HepG2 (cell line): ENCODE measurements at regions not wholly inside any gene's neighbourhood (a gene's known extent, or its start where the extent isn't known, plus 50 kb on each side); places are given as distances from the start of the nearest gene placed in this dataset.
A peak's percentile ranks its signal among the peaks of the same experiment; 100 is the strongest.

ENCODE experiments used
- CBX2 ChIP-seq, 2 experiments: fragments of 200-600 bp in 1 of 2; sonication (generic); formaldehyde crosslinking in 1 of 2; IDR thresholded peaks; 2 replicates each; pipeline versions ENCODE4 v1.7.0 to v1.8.1; 2018 to 2022; ENCODE audit warnings: low read depth in 2 of 2, low read length in 1 of 2, mild to moderate bottlenecking in 1 of 2, missing genetic modification reagents in 1 of 2
- DR1 ChIP-seq: sonication (generic); formaldehyde crosslinking; IDR thresholded peaks from 2 replicates; pipeline ENCODE4 v1.8.0; 2021; ENCODE audit warnings: mild to moderate bottlenecking, missing genetic modification reagents, inconsistent platforms
- EP300 ChIP-seq, 3 experiments: sonication (generic) in 1 of 3; formaldehyde crosslinking in 1 of 3; IDR thresholded peaks; 2 replicates each; pipeline versions ENCODE4 v1.5.1 to v1.6.1; 2011 to 2020; ENCODE audit warnings: low read depth in 2 of 3, low read length in 2 of 3, borderline replicate concordance in 1 of 3, improper control_type of control experiment in 1 of 3, mild to moderate bottlenecking in 1 of 3, missing genetic modification reagents in 1 of 3, moderate library complexity in 1 of 3
- HIVEP1 ChIP-seq: sonication (generic); formaldehyde crosslinking; IDR thresholded peaks from 2 replicates; pipeline ENCODE4 v1.4.0; 2020; ENCODE audit warnings: mild to moderate bottlenecking, missing genetic modification reagents
- NR2F1 ChIP-seq, 2 experiments: fragments of 450-650 bp in 1 of 2; formaldehyde crosslinking in 1 of 2; IDR thresholded peaks; 2 replicates each; pipeline versions ENCODE4 v1.5.0 to v1.6.1; 2016 to 2020; ENCODE audit warnings: mild to moderate bottlenecking in 1 of 2, missing compliant biosample characterization in 1 of 2, missing genetic modification reagents in 1 of 2, moderate library complexity in 1 of 2
- PHF5A ChIP-seq: IDR thresholded peaks from one replicate; pipeline ENCODE4 v1.6.1; 2018; ENCODE audit warnings: low read depth, missing genetic modification reagents; ENCODE audit not compliant: unreplicated experiment
- SMAD9 ChIP-seq: sonication (generic); formaldehyde crosslinking; IDR thresholded peaks from 2 replicates; pipeline ENCODE4 v1.5.1; 2020; ENCODE audit warnings: mild to moderate bottlenecking, missing genetic modification reagents
- SP1 ChIP-seq, 2 experiments: fragments of 450-650 bp in 1 of 2; sonication (generic) in 1 of 2; formaldehyde crosslinking in 1 of 2; IDR thresholded peaks; 2 replicates each; pipeline versions ENCODE4 v1.4.0 to v1.6.1; 2016 to 2020; ENCODE audit warnings: missing genetic modification reagents in 1 of 2
- YEATS4 ChIP-seq: sonication (generic); formaldehyde crosslinking; IDR thresholded peaks from 2 replicates; pipeline ENCODE4 v1.4.0; 2020; ENCODE audit warnings: missing genetic modification reagents, borderline replicate concordance
- ZBTB38 ChIP-seq: sonication (generic); formaldehyde crosslinking; IDR thresholded peaks from 2 replicates; pipeline ENCODE4 v1.5.1; 2020; ENCODE audit warnings: mild to moderate bottlenecking, missing genetic modification reagents
- ZBTB42 ChIP-seq: sonication (generic); formaldehyde crosslinking; IDR thresholded peaks from 2 replicates; pipeline ENCODE4 v1.5.0; 2020; ENCODE audit warnings: mild to moderate bottlenecking, missing genetic modification reagents
- ZNF207 ChIP-seq: fragments of 450-650 bp; IDR thresholded peaks from 2 replicates; pipeline ENCODE4 v1.6.1; 2016; ENCODE audit warnings: antibody characterized with exemption, borderline replicate concordance
- ZNF446 ChIP-seq: sonication (generic); formaldehyde crosslinking; IDR thresholded peaks from 2 replicates; pipeline ENCODE4 v1.5.0; 2020; ENCODE audit warnings: mild to moderate bottlenecking, missing genetic modification reagents
- ZNF510 ChIP-seq: sonication (generic); formaldehyde crosslinking; IDR thresholded peaks from 2 replicates; pipeline ENCODE4 v1.4.0; 2020; ENCODE audit warnings: low read depth, mild to moderate bottlenecking, missing genetic modification reagents
- ZNF761 ChIP-seq: sonication (generic); formaldehyde crosslinking; conservative IDR thresholded peaks from 2 replicates; pipeline ENCODE4 v1.4.0; 2020; ENCODE audit warnings: mild to moderate bottlenecking, missing genetic modification reagents
- TF ChIP-seq, protein P1 (sequence below), 2 experiments: sonication (generic) in 1 of 2; formaldehyde crosslinking in 1 of 2; IDR thresholded peaks; 2 replicates each; pipeline versions ENCODE4 v1.4.0 to v1.6.1; 2016 to 2020; ENCODE audit warnings: borderline replicate concordance in 1 of 2, low read depth in 1 of 2, mild to moderate bottlenecking in 1 of 2, missing genetic modification reagents in 1 of 2
- TF ChIP-seq, protein P2 (sequence below): sonication (generic); formaldehyde crosslinking; IDR thresholded peaks from 2 replicates; pipeline ENCODE4 v1.4.0; 2020; ENCODE audit warnings: missing genetic modification reagents, mild to moderate bottlenecking, borderline replicate concordance
- TF ChIP-seq, protein P3 (sequence below): IDR thresholded peaks from 2 replicates; pipeline ENCODE4 v1.6.1; 2012; ENCODE audit warnings: inconsistent platforms
- TF ChIP-seq, protein P4 (sequence below): IDR thresholded peaks from 2 replicates; pipeline ENCODE4 v1.6.1; 2016; ENCODE audit warnings: missing biosample characterization, missing genetic modification reagents, low read depth

DNA sequence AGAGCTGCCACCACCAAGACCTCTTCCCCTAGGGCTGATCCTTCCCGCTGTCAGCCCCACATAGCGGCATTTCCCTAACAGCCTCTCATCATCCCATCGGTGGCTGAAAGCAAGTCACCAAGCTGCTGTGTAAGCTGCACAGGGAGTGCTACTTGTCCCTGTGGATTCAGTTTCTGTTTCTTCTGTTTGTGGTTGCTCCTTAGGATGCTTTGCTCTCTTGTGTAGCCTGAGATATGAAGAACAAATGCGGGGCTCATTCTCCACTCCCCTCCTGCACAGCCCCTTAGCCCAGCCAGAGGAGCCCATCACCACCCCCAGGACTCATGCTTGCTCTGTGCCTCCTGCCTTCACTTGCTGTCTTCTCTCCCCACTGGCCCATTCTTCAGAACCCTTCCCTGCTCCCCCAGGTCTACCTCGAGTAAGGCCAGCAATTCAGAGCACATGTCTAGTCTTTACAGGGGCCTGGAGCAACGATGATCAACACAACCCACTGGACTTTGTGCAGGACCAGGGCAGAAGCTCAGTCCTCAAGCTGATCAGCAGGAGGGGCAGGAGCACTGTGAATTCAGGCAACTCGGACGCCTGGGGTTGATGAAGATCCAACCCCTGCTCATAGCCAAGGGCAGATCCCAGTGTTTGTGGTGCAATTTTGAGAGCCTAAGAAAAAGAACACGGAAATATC, 82.6 kb upstream of the GALNT2 start (continued):
- no peak for TF ChIP-seq ZNF446 (CRISPR knock-in tag)
- no peak for TF ChIP-seq ZBTB42 (CRISPR knock-in tag)
- TF ChIP-seq, protein P1, sequence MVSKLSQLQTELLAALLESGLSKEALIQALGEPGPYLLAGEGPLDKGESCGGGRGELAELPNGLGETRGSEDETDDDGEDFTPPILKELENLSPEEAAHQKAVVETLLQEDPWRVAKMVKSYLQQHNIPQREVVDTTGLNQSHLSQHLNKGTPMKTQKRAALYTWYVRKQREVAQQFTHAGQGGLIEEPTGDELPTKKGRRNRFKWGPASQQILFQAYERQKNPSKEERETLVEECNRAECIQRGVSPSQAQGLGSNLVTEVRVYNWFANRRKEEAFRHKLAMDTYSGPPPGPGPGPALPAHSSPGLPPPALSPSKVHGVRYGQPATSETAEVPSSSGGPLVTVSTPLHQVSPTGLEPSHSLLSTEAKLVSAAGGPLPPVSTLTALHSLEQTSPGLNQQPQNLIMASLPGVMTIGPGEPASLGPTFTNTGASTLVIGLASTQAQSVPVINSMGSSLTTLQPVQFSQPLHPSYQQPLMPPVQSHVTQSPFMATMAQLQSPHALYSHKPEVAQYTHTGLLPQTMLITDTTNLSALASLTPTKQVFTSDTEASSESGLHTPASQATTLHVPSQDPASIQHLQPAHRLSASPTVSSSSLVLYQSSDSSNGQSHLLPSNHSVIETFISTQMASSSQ (IDR thresholded peaks at IDR 0.05; ENCODE audit: low read depth), result no peak
- TF ChIP-seq, protein P1 (CRISPR knock-in tag; IDR thresholded peaks at IDR 0.05; ENCODE audit: borderline replicate concordance), result no peak
- no peak for TF ChIP-seq SMAD9
- TF ChIP-seq EP300 (IDR thresholded peaks at IDR 0.05; ENCODE audit: low read depth in 2 of 2, low read length in 2 of 2), result no peak
- TF ChIP-seq EP300 (CRISPR knock-in tag; IDR thresholded peaks at IDR 0.05; ENCODE audit: borderline replicate concordance), result no peak
- TF ChIP-seq NR2F1 (CRISPR knock-in tag; IDR thresholded peaks at IDR 0.05), result no peak
- TF ChIP-seq, protein P2, sequence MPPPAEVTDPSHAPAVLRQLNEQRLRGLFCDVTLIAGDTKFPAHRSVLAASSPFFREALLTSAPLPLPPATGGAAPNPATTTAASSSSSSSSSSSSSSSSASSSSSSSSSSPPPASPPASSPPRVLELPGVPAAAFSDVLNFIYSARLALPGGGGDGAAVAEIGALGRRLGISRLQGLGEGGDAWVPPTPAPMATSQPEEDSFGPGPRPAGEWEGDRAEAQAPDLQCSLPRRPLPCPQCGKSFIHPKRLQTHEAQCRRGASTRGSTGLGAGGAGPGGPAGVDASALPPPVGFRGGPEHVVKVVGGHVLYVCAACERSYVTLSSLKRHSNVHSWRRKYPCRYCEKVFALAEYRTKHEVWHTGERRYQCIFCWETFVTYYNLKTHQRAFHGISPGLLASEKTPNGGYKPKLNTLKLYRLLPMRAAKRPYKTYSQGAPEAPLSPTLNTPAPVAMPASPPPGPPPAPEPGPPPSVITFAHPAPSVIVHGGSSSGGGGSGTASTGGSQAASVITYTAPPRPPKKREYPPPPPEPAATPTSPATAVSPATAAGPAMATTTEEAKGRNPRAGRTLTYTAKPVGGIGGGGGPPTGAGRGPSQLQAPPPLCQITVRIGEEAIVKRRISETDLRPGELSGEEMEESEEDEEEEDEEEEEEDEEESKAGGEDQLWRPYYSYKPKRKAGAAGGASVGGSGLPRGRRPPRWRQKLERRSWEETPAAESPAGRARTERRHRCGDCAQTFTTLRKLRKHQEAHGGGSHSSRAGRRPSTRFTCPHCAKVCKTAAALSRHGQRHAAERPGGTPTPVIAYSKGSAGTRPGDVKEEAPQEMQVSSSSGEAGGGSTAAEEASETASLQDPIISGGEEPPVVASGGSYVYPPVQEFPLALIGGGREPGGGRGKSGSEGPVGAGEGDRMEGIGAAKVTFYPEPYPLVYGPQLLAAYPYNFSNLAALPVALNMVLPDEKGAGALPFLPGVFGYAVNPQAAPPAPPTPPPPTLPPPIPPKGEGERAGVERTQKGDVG (CRISPR knock-in tag), result no peak
- no peak for TF ChIP-seq YEATS4
- TF ChIP-seq SP1 (IDR thresholded peaks at IDR 0.05), result no peak
- no peak for TF ChIP-seq SP1 (CRISPR knock-in tag; IDR thresholded peaks at IDR 0.05)
- TF ChIP-seq ZBTB38 (CRISPR knock-in tag), result no peak
- TF ChIP-seq, protein P3, sequence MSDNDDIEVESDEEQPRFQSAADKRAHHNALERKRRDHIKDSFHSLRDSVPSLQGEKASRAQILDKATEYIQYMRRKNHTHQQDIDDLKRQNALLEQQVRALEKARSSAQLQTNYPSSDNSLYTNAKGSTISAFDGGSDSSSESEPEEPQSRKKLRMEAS, result peak; percentile 85
- TF ChIP-seq CBX2 (IDR thresholded peaks at IDR 0.05; ENCODE audit: low read depth, low read length), result no peak
- TF ChIP-seq CBX2 (CRISPR knock-in tag; IDR thresholded peaks at IDR 0.05; ENCODE audit: low read depth), result no peak
- TF ChIP-seq HIVEP1 (CRISPR knock-in tag), result no peak
- TF ChIP-seq PHF5A (CRISPR knock-in tag), result no peak
- TF ChIP-seq DR1 (CRISPR knock-in tag), result no peak
- TF ChIP-seq, protein P4, sequence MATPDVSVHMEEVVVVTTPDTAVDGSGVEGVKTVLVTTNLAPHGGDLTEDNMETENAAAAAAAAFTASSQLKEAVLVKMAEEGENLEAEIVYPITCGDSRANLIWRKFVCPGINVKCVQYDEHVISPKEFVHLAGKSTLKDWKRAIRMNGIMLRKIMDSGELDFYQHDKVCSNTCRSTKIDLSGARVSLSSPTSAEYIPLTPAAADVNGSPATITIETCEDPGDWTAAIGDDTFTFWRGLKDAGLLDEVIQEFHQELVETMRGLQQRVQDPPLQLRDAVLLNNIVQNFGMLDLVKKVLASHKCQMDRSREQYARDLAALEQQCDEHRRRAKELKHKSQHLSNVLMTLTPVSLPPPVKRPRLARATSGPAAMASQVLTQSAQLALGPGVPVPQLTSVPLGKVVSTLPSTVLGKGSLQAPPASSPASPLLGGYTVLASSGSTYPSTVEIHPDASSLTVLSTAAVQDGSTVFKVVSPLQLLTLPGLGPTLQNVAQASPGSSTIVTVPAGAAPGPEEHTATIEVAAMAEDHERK (CRISPR knock-in tag), result no peak
- no peak for TF ChIP-seq ZNF207
- no peak for TF ChIP-seq ZNF510 (CRISPR knock-in tag)
- TF ChIP-seq ZNF761, result 0 out of 2 replicates have a peak, but pooled peaks have one; percentile 46
